ENCODE measurements at regions not wholly inside any gene's neighbourhood (a gene's known extent, or its start where the extent isn't known, plus 50 kb on each side); places are given as distances from the start of the nearest gene placed in this dataset.
"Not testable (repeated sequence)": the region's sequence is repeated elsewhere in the genome, so short reads cannot be mapped to it uniquely, and the experiment has no call there.

GRCh38 chr17:70888324-70888723 is 719.0 kb downstream of the KCNJ2 start:
- no peak for DNase-seq

GRCh38 chr17:70891306-70891705 is 722.0 kb downstream of the KCNJ2 start:
- DNase-seq, result no peak

GRCh38 chr17:70892527-70892926 is 723.2 kb downstream of the KCNJ2 start:
- no peak for DNase-seq

- DNase-seq, result no peak
These were observed 727.5 kb downstream of the KCNJ2 start for GRCh38 chr17:70896843-70897242.

GRCh38 chr17:70897446-70897845 is 728.1 kb downstream of the KCNJ2 start:
- no peak for DNase-seq

- DNase-seq, result no peak
These were observed 732.5 kb downstream of the KCNJ2 start for GRCh38 chr17:70901870-70902269.

GRCh38 chr17:70905796-70906195 is 736.5 kb downstream of the KCNJ2 start:
- no peak for DNase-seq

- no peak for DNase-seq
These were observed 737.5 kb downstream of the KCNJ2 start for GRCh38 chr17:70906808-70907207.

GRCh38 chr17:70912716-70913485 is 743.6 kb downstream of the KCNJ2 start:
- no peak for DNase-seq

- no peak for DNase-seq
These were observed 747.1 kb downstream of the KCNJ2 start for GRCh38 chr17:70916469-70916868.

GRCh38 chr17:70919241-70919640 is 749.9 kb downstream of the KCNJ2 start:
- no peak for DNase-seq

- DNase-seq, result no peak
These were observed 751.1 kb downstream of the KCNJ2 start for GRCh38 chr17:70920416-70920815.

GRCh38 chr17:70922268-70922667 is 752.9 kb downstream of the KCNJ2 start:
- no peak for DNase-seq

- DNase-seq, result no peak
These were observed 755.4 kb downstream of the KCNJ2 start for GRCh38 chr17:70924776-70925175.

- DNase-seq, result no peak
These were observed 759.9 kb downstream of the KCNJ2 start for GRCh38 chr17:70929226-70929625.

- no peak for DNase-seq
These were observed 764.9 kb downstream of the KCNJ2 start for GRCh38 chr17:70934231-70934630.

- DNase-seq, result no peak
These were observed 765.5 kb downstream of the KCNJ2 start for GRCh38 chr17:70934835-70935234.

GRCh38 chr17:70936724-70937123 is 767.4 kb downstream of the KCNJ2 start:
- no peak for DNase-seq

GRCh38 chr17:70938336-70938735 is 769.0 kb downstream of the KCNJ2 start:
- no peak for DNase-seq

- no peak for DNase-seq
These were observed 776.1 kb downstream of the KCNJ2 start for GRCh38 chr17:70945386-70945785.

- no peak for DNase-seq
These were observed 777.9 kb downstream of the KCNJ2 start for GRCh38 chr17:70947215-70947614.

GRCh38 chr17:70947636-70948565 is 778.6 kb downstream of the KCNJ2 start:
- DNase-seq, result no peak

- DNase-seq, result not testable (repeated sequence)
These were observed 783.8 kb downstream of the KCNJ2 start for GRCh38 chr17:70953140-70953539.

- no peak for DNase-seq
These were observed 786.1 kb downstream of the KCNJ2 start for GRCh38 chr17:70955441-70955840.

Measured in CD4-positive, alpha-beta T cell treated with Interleukin-4 for 4 hours (primary cell).